Karpas-422 (cell line): ENCODE measurements at regions not wholly inside any gene's neighbourhood (a gene's known extent, or its start where the extent isn't known, plus 50 kb on each side); places are given as distances from the start of the nearest gene placed in this dataset.

ENCODE experiments used
- DNase-seq: peaks from one replicate; pipeline ENCODE4 v3.0.0-alpha.2; 2015
- H2AFZ ChIP-seq: fragments of 200-600 bp; sonication (generic); 2 replicates; pipeline ENCODE4 v1.6.1; 2014; ENCODE audit warnings: antibody characterized with exemption, low read length, mixed read lengths
- H3K27ac ChIP-seq: fragments of 200-600 bp; sonication (generic); 2 replicates; pipeline ENCODE4 v1.5.1; 2014; ENCODE audit warnings: mild to moderate bottlenecking, low read length, moderate library complexity
- H3K27me3 ChIP-seq: fragments of 200-600 bp; sonication (generic); 2 replicates; pipeline ENCODE4 v1.6.1; 2014; ENCODE audit warnings: low read length, mixed read lengths
- H3K36me3 ChIP-seq: fragments of 200-600 bp; sonication (generic); 2 replicates; pipeline ENCODE4 v1.6.1; 2014; ENCODE audit warnings: low read length, mixed read lengths; ENCODE audit not compliant: insufficient read depth
- H3K4me1 ChIP-seq: fragments of 200-600 bp; sonication (generic); 2 replicates; pipeline ENCODE4 v1.6.1; 2014; ENCODE audit warnings: mild to moderate bottlenecking, low read length, mixed read lengths
- H3K4me2 ChIP-seq: fragments of 200-600 bp; sonication (generic); 2 replicates; pipeline ENCODE4 v1.6.1; 2014; ENCODE audit warnings: low read length, low read depth, mild to moderate bottlenecking; ENCODE audit not compliant: poor library complexity, severe bottlenecking
- H3K4me3 ChIP-seq: fragments of 200-600 bp; sonication (generic); 2 replicates; pipeline ENCODE4 v1.5.1; 2014; ENCODE audit warnings: mild to moderate bottlenecking, antibody characterized with exemption, low read length, mixed read lengths
- H3K79me2 ChIP-seq: fragments of 200-600 bp; sonication (generic); 2 replicates; pipeline ENCODE4 v1.6.1; 2014; ENCODE audit warnings: mild to moderate bottlenecking, low read length, mixed read lengths
- H3K9ac ChIP-seq: fragments of 200-600 bp; sonication (generic); 2 replicates; pipeline ENCODE4 v1.6.0; 2014; ENCODE audit warnings: low read length
- H3K9me2 ChIP-seq: fragments of 200-600 bp; sonication (generic), shearing (Covaris generic); replicated peaks from 2 replicates; pipeline ENCODE4 v1.6.0; 2014; ENCODE audit warnings: mild to moderate bottlenecking, low read length, moderate library complexity; ENCODE audit not compliant: insufficient read depth
- H3K9me3 ChIP-seq: fragments of 300-700, 200-600 bp; sonication (generic); 2 replicates; pipeline ENCODE4 v1.6.1; 2014; ENCODE audit warnings: low read length, mixed read lengths
- H4K20me1 ChIP-seq: fragments of 200-600 bp; sonication (generic); 2 replicates; pipeline ENCODE4 v1.6.1; 2014; ENCODE audit warnings: mild to moderate bottlenecking, antibody characterized with exemption, low read length, low read depth; ENCODE audit not compliant: insufficient read depth

DNA sequence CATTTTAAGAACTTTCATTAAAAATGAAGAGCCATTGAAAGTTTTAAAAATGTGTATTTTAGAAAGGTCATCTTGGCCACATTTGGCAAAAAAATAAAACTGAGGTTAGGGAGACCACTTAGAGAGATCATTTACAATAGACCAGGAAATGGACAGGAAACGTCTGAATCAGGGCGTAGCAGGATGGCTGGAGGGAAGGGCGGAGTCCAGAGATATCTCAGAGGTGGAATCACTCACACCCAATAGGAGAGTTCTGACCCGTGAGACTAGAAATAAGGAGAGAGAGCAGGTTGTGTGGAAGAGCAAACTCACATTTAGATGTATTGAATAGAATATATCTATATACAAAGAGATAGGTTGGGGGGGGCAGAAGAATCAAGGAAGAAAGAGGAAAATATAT lies 373.4 kb downstream of the METTL4 start:
- no peaks in the 10 kb centered on the region for H4K20me1 ChIP-seq
- no peak overlapping the region for H3K4me2 ChIP-seq
- H3K36me3 ChIP-seq: no peaks in the 10 kb centered on the region
- H3K4me3 ChIP-seq: no peak overlapping the region
- H3K9me2 ChIP-seq: no peaks in the 10 kb centered on the region
- H3K4me1 ChIP-seq: no peaks in the 10 kb centered on the region
- H3K27me3 ChIP-seq: no peaks in the 10 kb centered on the region
- no peak overlapping the region for H2AFZ ChIP-seq
- DNase-seq: no peak
- H3K9me3 ChIP-seq: no peaks in the 10 kb centered on the region
- H3K9ac ChIP-seq: no peak overlapping the region
- no peak overlapping the region for H3K27ac ChIP-seq
- H3K79me2 ChIP-seq: no peaks in the 10 kb centered on the region

DNA sequence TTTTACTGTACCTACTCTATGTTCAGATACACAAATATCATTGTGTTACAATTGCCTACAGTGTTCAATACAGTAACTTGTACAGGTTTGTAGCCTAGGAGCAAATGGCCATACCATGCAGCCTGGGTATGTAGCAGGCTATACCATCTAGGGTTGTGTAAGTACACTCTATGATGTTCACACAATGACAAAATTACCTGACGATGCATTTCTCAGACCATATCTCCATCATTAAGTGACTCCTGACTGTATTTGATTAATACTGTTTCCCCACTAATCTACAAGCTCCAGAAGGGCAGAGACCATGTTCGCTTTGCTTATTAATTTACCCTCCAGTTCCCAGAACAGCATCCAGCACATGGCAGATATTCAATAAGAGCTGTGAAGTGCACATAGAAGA lies 372.2 kb downstream of the METTL4 start:
- Histone ChIP-seq H3K4me2 (no peak overlapping the region), H3K27ac (no peak overlapping the region), H3K4me1 (no peaks in the 10 kb centered on the region), H3K36me3 (no peaks in the 10 kb centered on the region), H3K9me3 (no peaks in the 10 kb centered on the region), H3K9me2 (no peaks in the 10 kb centered on the region), H3K27me3 (no peaks in the 10 kb centered on the region), H2AFZ (no peak overlapping the region), H3K9ac (no peak overlapping the region), H3K79me2 (no peaks in the 10 kb centered on the region), H3K4me3 (no peak overlapping the region), H4K20me1 (no peaks in the 10 kb centered on the region)
- no peak for DNase-seq

- no peak overlapping the region for H3K9ac ChIP-seq
- DNase-seq: no peak
- no peaks in the 10 kb centered on the region for H3K9me3 ChIP-seq
- H4K20me1 ChIP-seq: no peaks in the 10 kb centered on the region
- H3K27me3 ChIP-seq: no peaks in the 10 kb centered on the region
- no peaks in the 10 kb centered on the region for H3K9me2 ChIP-seq
- H3K79me2 ChIP-seq: no peaks in the 10 kb centered on the region
- no peak overlapping the region for H2AFZ ChIP-seq
- H3K4me2 ChIP-seq: no peak overlapping the region
- H3K36me3 ChIP-seq: no peaks in the 10 kb centered on the region
- H3K27ac ChIP-seq: no peak overlapping the region
- no peaks in the 10 kb centered on the region for H3K4me1 ChIP-seq
- H3K4me3 ChIP-seq: no peak overlapping the region
Measured at GRCh38 chr18:2201036-2201600, 370.2 kb downstream of the METTL4 start.

- Histone ChIP-seq H3K79me2 (no peaks in the 10 kb centered on the region), H3K9ac (no peak overlapping the region), H3K36me3 (no peaks in the 10 kb centered on the region)
Measured at GRCh38 chr18:2204736-2205135, 366.6 kb downstream of the METTL4 start.

DNA sequence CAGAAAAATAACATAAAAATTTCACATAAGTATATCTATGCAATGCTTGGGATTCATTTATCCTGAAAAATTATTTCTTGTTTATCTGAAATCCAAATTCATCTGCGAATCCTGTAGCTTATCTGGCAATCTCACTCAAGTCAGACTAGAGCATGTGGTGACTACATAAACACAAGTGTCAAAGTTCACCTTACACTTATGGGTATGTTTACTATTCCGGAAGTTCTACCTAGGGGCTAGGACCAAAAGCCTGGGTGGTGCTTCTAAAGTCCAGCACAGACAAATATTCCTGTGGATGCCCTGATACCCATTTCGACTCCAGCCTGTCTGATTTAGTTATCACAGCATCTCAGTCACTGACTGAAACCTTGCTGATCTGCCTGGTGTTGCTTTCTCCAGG lies 364.0 kb downstream of the METTL4 start:
- H3K79me2 ChIP-seq: no peaks in the 10 kb centered on the region
- no peak overlapping the region for H3K27ac ChIP-seq
- no peak overlapping the region for H2AFZ ChIP-seq
- no peaks in the 10 kb centered on the region for H3K27me3 ChIP-seq
- no peaks in the 10 kb centered on the region for H3K36me3 ChIP-seq
- no peak for DNase-seq
- no peak overlapping the region for H3K9ac ChIP-seq
- H3K4me1 ChIP-seq: no peaks in the 10 kb centered on the region
- no peak overlapping the region for H3K4me2 ChIP-seq
- H3K9me3 ChIP-seq: no peaks in the 10 kb centered on the region
- H3K9me2 ChIP-seq: no peaks in the 10 kb centered on the region
- no peak overlapping the region for H3K4me3 ChIP-seq
- H4K20me1 ChIP-seq: no peaks in the 10 kb centered on the region

More at GRCh38 chr18:2204736-2205135, 366.6 kb downstream of the METTL4 start:
- H3K4me3 ChIP-seq: no peak overlapping the region
- no peaks in the 10 kb centered on the region for H3K9me2 ChIP-seq
- H3K27ac ChIP-seq: no peak overlapping the region
- H3K4me1 ChIP-seq: no peaks in the 10 kb centered on the region
- no peaks in the 10 kb centered on the region for H4K20me1 ChIP-seq
- H3K9me3 ChIP-seq: no peaks in the 10 kb centered on the region
- H3K27me3 ChIP-seq: no peaks in the 10 kb centered on the region
- DNase-seq: no peak
- H3K4me2 ChIP-seq: no peak overlapping the region
- no peak overlapping the region for H2AFZ ChIP-seq

GRCh38 chr18:2212598-2213205 lies 358.6 kb downstream of the METTL4 start:
- no peaks in the 10 kb centered on the region for H4K20me1 ChIP-seq
- DNase-seq: no peak
- no peaks in the 10 kb centered on the region for H3K36me3 ChIP-seq

DNA sequence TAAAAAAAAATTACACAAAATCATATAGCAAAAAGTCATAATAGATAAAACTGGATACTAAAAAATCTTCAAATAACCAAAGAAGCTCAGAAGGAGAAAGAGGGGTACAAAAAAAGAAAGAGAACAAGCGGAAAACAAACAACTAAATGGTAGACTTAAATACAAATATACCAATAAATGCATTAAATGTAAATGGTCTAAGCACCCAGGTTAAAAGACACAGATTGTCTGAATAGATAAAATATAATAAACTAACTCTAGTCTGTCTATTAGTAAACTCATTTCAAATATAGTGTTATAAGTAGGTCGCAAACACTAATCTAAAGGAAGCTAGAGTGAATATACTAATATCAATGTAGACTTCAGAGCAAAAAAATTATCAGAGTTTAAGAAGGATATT lies 357.4 kb downstream of the METTL4 start:
- DNase-seq: no peak
- H3K9me2 ChIP-seq: no peaks in the 10 kb centered on the region
- no peaks in the 10 kb centered on the region for H4K20me1 ChIP-seq
- H3K36me3 ChIP-seq: no peaks in the 10 kb centered on the region
- no peak overlapping the region for H3K9ac ChIP-seq
- H3K9me3 ChIP-seq: no peaks in the 10 kb centered on the region
- H3K4me2 ChIP-seq: no peak overlapping the region
- no peak overlapping the region for H3K4me3 ChIP-seq
- H3K27me3 ChIP-seq: no peaks in the 10 kb centered on the region
- H3K4me1 ChIP-seq: no peaks in the 10 kb centered on the region
- no peaks in the 10 kb centered on the region for H3K79me2 ChIP-seq
- no peak overlapping the region for H3K27ac ChIP-seq
- no peak overlapping the region for H2AFZ ChIP-seq

More at GRCh38 chr18:2212598-2213205, 358.6 kb downstream of the METTL4 start:
- no peaks in the 10 kb centered on the region for H3K9me3 ChIP-seq
- H3K27ac ChIP-seq: no peak overlapping the region
- no peak overlapping the region for H2AFZ ChIP-seq
- no peaks in the 10 kb centered on the region for H3K27me3 ChIP-seq
- H3K9me2 ChIP-seq: no peaks in the 10 kb centered on the region
- no peak overlapping the region for H3K4me2 ChIP-seq
- H3K4me3 ChIP-seq: no peak overlapping the region
- no peaks in the 10 kb centered on the region for H3K4me1 ChIP-seq
- H3K9ac ChIP-seq: no peak overlapping the region
- H3K79me2 ChIP-seq: no peaks in the 10 kb centered on the region

GRCh38 chr18:2217356-2217755 lies 353.9 kb downstream of the METTL4 start:
- no peaks in the 10 kb centered on the region for H3K36me3 ChIP-seq
- H3K4me1 ChIP-seq: no peaks in the 10 kb centered on the region
- H3K9ac ChIP-seq: no peak overlapping the region
- no peak overlapping the region for H3K27ac ChIP-seq
- no peak overlapping the region for H2AFZ ChIP-seq
- no peaks in the 10 kb centered on the region for H3K9me3 ChIP-seq
- DNase-seq: no peak
- no peaks in the 10 kb centered on the region for H3K79me2 ChIP-seq
- no peak overlapping the region for H3K4me3 ChIP-seq
- H3K27me3 ChIP-seq: no peaks in the 10 kb centered on the region
- H3K9me2 ChIP-seq: no peaks in the 10 kb centered on the region
- H4K20me1 ChIP-seq: no peaks in the 10 kb centered on the region
- no peak overlapping the region for H3K4me2 ChIP-seq
